H1 (cell line): ENCODE measurements at regions not wholly inside any gene's neighbourhood (a gene's known extent, or its start where the extent isn't known, plus 50 kb on each side); places are given as distances from the start of the nearest gene placed in this dataset.

Source experiments
- CTCF ChIA-PET: fragments of 300-600 bp; sonication (Branson Sonifier 250); formaldehyde crosslinking; loops from one replicate; lab custom pipeline; 2021; ENCODE audit not compliant: partially characterized antibody; lab: Charles Lee
- POLR2A ChIA-PET: fragments of 300-600 bp; sonication (Branson Sonifier 250); formaldehyde crosslinking; loops from one replicate; lab custom pipeline; 2021; ENCODE audit warnings: inconsistent platforms; ENCODE audit not compliant: partially characterized antibody; lab: Charles Lee
- DNase-seq, 2 experiments: peaks; one replicate each; pipeline versions ENCODE4 v3.0.0 to v3.0.0-alpha.2; 2010 to 2022; ENCODE audit warnings: low spot score in 2 of 2, low read depth in 1 of 2, mixed read lengths in 1 of 2
- FAIRE-seq: peaks from 2 replicates; lab custom pipeline; 2011; peaks lifted over from hg19 to GRCh38; lab: Jason Lieb, UNC
- H2AFZ ChIP-seq: 2 replicates; pipeline ENCODE4 v1.8.1; 2012; ENCODE audit warnings: low read length, inconsistent platforms
- H2AK5ac ChIP-seq: 2 replicates; pipeline ENCODE4 v1.6.1; 2013; ENCODE audit warnings: low read depth, low read length
- H2BK120ac ChIP-seq: replicated peaks from 2 replicates; pipeline ENCODE3; 2013; ENCODE audit warnings: low read depth, low read length, inconsistent platforms
- H2BK12ac ChIP-seq: 2 replicates; pipeline ENCODE4 v1.6.1; 2013; ENCODE audit warnings: low read depth, low read length
- H2BK15ac ChIP-seq: 2 replicates; pipeline ENCODE4 v1.6.1; 2013; ENCODE audit warnings: low read length
- H2BK20ac ChIP-seq: 2 replicates; pipeline ENCODE4 v1.6.1; 2013; ENCODE audit warnings: low read length
- H2BK5ac ChIP-seq: 2 replicates; pipeline ENCODE4 v1.6.1; 2013; ENCODE audit warnings: low read depth, low read length
- H3K14ac ChIP-seq: 2 replicates; pipeline ENCODE4 v1.6.1; 2013; ENCODE audit warnings: inconsistent platforms; ENCODE audit not compliant: insufficient read length
- H3K18ac ChIP-seq: 2 replicates; pipeline ENCODE4 v1.6.1; 2013; ENCODE audit warnings: low read length; ENCODE audit errors: extremely low read depth
- H3K23ac ChIP-seq: 2 replicates; pipeline ENCODE4 v1.6.1; 2013; ENCODE audit warnings: inconsistent platforms; ENCODE audit not compliant: insufficient read length
- H3K23me2 ChIP-seq: 2 replicates; pipeline ENCODE4 v1.6.1; 2013; ENCODE audit warnings: low read depth, low read length
- H3K27ac ChIP-seq: 2 replicates; pipeline ENCODE4 v1.6.1; 2011; ENCODE audit warnings: low read depth, low read length, inconsistent platforms
- H3K27me3 ChIP-seq, 4 experiments: replicated peaks in 1 of 4; 1 replicate in 1 of 4; 2 replicates in 3 of 4; pipeline versions ENCODE4 v1.6.1 to v1.8.1; 2011 to 2013; ENCODE audit warnings: low read length in 3 of 4, mild to moderate bottlenecking in 3 of 4, inconsistent platforms in 2 of 4, mixed read lengths in 2 of 4, moderate library complexity in 1 of 4; ENCODE audit not compliant: control insufficient read depth in 3 of 4, insufficient read depth in 3 of 4; ENCODE audit errors: extremely low read depth in 1 of 4
- H3K36me3 ChIP-seq, 4 experiments: 2 replicates each; pipeline versions ENCODE4 v1.6.1 to v1.8.1; 2011 to 2013; ENCODE audit warnings: mild to moderate bottlenecking in 4 of 4, low read length in 3 of 4, moderate library complexity in 2 of 4, control low read depth in 1 of 4, inconsistent platforms in 1 of 4; ENCODE audit not compliant: insufficient read depth in 4 of 4, control insufficient read depth in 2 of 4
- H3K4ac ChIP-seq: replicated peaks from 2 replicates; pipeline ENCODE3; 2013; ENCODE audit warnings: low read length, low read depth, mixed read lengths, inconsistent platforms; ENCODE audit not compliant: insufficient read length
- H3K4me1 ChIP-seq, 4 experiments: replicated peaks in 1 of 4; 1 replicate in 1 of 4; 2 replicates in 3 of 4; pipeline versions ENCODE4 v1.6.1 to v1.8.1; 2011 to 2013; ENCODE audit warnings: low read length in 3 of 4, inconsistent platforms in 2 of 4, mixed read lengths in 1 of 4; ENCODE audit not compliant: insufficient read depth in 4 of 4, control insufficient read depth in 3 of 4
- H3K4me2 ChIP-seq, 2 experiments: 2 replicates each; pipeline versions ENCODE4 v1.6.1 to v1.8.1; 2011 to 2013; ENCODE audit warnings: low read depth in 2 of 2, low read length in 2 of 2, control low read depth in 1 of 2, inconsistent platforms in 1 of 2, mild to moderate bottlenecking in 1 of 2; ENCODE audit not compliant: insufficient read depth in 1 of 2
- H3K4me3 ChIP-seq, 4 experiments: fragments of 200-600, 300-600 bp in 1 of 4; sonication (generic), shearing (Covaris generic), sonication (Bioruptor Twin) in 1 of 4; 2 replicates each; pipeline versions ENCODE4 v1.5.1 to v1.8.1; 2011 to 2016; ENCODE audit warnings: low read length in 4 of 4, low read depth in 3 of 4, control low read depth in 2 of 4, inconsistent platforms in 2 of 4, mild to moderate bottlenecking in 2 of 4, mixed read lengths in 1 of 4, moderate library complexity in 1 of 4; ENCODE audit not compliant: insufficient read depth in 2 of 4; ENCODE audit errors: extremely low read depth in 1 of 4
- H3K56ac ChIP-seq: replicated peaks from 2 replicates; pipeline ENCODE3; 2013; ENCODE audit warnings: low read depth, mild to moderate bottlenecking, mixed read lengths, low read length, inconsistent platforms; ENCODE audit not compliant: insufficient read length
- H3K79me1 ChIP-seq: 2 replicates; pipeline ENCODE4 v1.6.1; 2013; ENCODE audit warnings: low read depth, low read length, control low read depth
- H3K79me2 ChIP-seq, 2 experiments: 2 replicates each; pipeline versions ENCODE4 v1.6.1 to v1.8.1; 2012 to 2013; ENCODE audit warnings: low read length in 2 of 2, mild to moderate bottlenecking in 2 of 2, inconsistent platforms in 1 of 2; ENCODE audit not compliant: insufficient read depth in 2 of 2, control insufficient read depth in 1 of 2
- H3K9ac ChIP-seq, 4 experiments: replicated peaks in 1 of 4; 1 replicate in 1 of 4; 2 replicates in 3 of 4; pipeline versions ENCODE4 v1.6.1 to v1.8.1; 2011 to 2013; ENCODE audit warnings: low read depth in 3 of 4, low read length in 3 of 4, control low read depth in 2 of 4, mild to moderate bottlenecking in 2 of 4, moderate library complexity in 2 of 4, inconsistent platforms in 1 of 4; ENCODE audit errors: extremely low read depth in 1 of 4
- H3K9me3 ChIP-seq, 2 experiments: 2 replicates each; pipeline versions ENCODE4 v1.6.1 to v1.8.1; 2012 to 2013; ENCODE audit warnings: mild to moderate bottlenecking in 2 of 2, moderate library complexity in 2 of 2, control low read depth in 1 of 2, inconsistent platforms in 1 of 2, low read depth in 1 of 2, low read length in 1 of 2, mixed read lengths in 1 of 2; ENCODE audit not compliant: insufficient read depth in 2 of 2
- H4K20me1 ChIP-seq, 2 experiments: replicated peaks in 1 of 2; 2 replicates each; pipeline versions ENCODE3 to v1.8.1; 2011 to 2013; ENCODE audit warnings: inconsistent platforms in 2 of 2, low read length in 2 of 2, mild to moderate bottlenecking in 1 of 2; ENCODE audit not compliant: insufficient read depth in 2 of 2, control insufficient read depth in 1 of 2
- H4K5ac ChIP-seq: 2 replicates; pipeline ENCODE4 v1.6.1; 2013; ENCODE audit warnings: low read length, low read depth, mixed read lengths, inconsistent platforms; ENCODE audit not compliant: insufficient read length
- H4K8ac ChIP-seq: 2 replicates; pipeline ENCODE4 v1.8.0; 2013; ENCODE audit warnings: mild to moderate bottlenecking, moderate library complexity, low read length, inconsistent platforms; ENCODE audit not compliant: insufficient read depth; ENCODE audit errors: extremely low read depth
- H4K91ac ChIP-seq: replicated peaks from 2 replicates; pipeline ENCODE3; 2013; ENCODE audit warnings: low read length, mixed read lengths, inconsistent platforms; ENCODE audit not compliant: insufficient read length
- ATF3 ChIP-seq: IDR thresholded peaks from 2 replicates; pipeline ENCODE4 v1.6.1; 2011; ENCODE audit warnings: low read depth, mild to moderate bottlenecking, low read length; ENCODE audit not compliant: insufficient read depth
- CHD2 ChIP-seq: IDR thresholded peaks from 2 replicates; pipeline ENCODE4 v1.6.1; 2012; ENCODE audit warnings: low read length, improper control_type of control experiment
- KDM5A ChIP-seq: fragments of 200-600 bp; IDR thresholded peaks from 2 replicates; pipeline ENCODE4 v1.7.1; 2012; ENCODE audit warnings: mild to moderate bottlenecking, low read length, inconsistent platforms, mixed read lengths
- MAX ChIP-seq: IDR thresholded peaks from 2 replicates; pipeline ENCODE4 v1.6.1; 2012; ENCODE audit warnings: inconsistent platforms
- SIN3A ChIP-seq, 2 experiments: IDR thresholded peaks in 1 of 2; conservative IDR thresholded peaks in 1 of 2; 2 replicates each; pipeline ENCODE4 v1.6.1; 2011 to 2012; ENCODE audit warnings: low read length in 2 of 2, improper control_type of control experiment in 1 of 2, low read depth in 1 of 2, mild to moderate bottlenecking in 1 of 2
- WGBS, 2 experiments: shearing (Covaris generic) in 1 of 2; methylation state at CpG; one replicate each; pipeline versions ENCODE4 v1.1.6 to v1.1.7; 2013 to 2015; ENCODE audit warnings: low lambda C conversion rate in 2 of 2, mixed read lengths in 2 of 2, inconsistent platforms in 1 of 2, low coverage in 1 of 2, missing lambda C conversion rate in 1 of 2; ENCODE audit not compliant: insufficient replicate concordance in 2 of 2, insufficient coverage in 1 of 2, insufficient read length in 1 of 2; ENCODE audit errors: extremely low coverage in 1 of 2, missing lambda C conversion rate in 1 of 2; 5-methylcytosine and 5-hydroxymethylcytosine counted together

- Histone ChIP-seq H2AK5ac (no peak overlapping the region), H3K27me3 (no peaks in the 10 kb centered on the region), H4K5ac (no peak overlapping the region), H2BK120ac (peak overlapping the region; percentile 47), H3K4me3 (no peak overlapping the region), H3K18ac (no peak overlapping the region), H2BK5ac (no peak overlapping the region), H3K23ac (no peak overlapping the region), H3K9ac (no peak overlapping the region), H3K23me2 (no peaks in the 10 kb centered on the region), H2BK20ac (no peak overlapping the region), H3K27ac (no peak overlapping the region), H2BK15ac (no peak overlapping the region), H3K79me1 (no peaks in the 10 kb centered on the region), H3K4me2 (no peak overlapping the region), H3K9me3 (peaks cover 3% of the 10 kb centered on the region in 2 experiments; a peak in 1 of 4 replicates), H4K8ac (no peak overlapping the region), H4K20me1 (no peaks in the 10 kb centered on the region), H3K36me3 (no peaks in the 10 kb centered on the region), H3K56ac (no peak overlapping the region), H2BK12ac (no peak overlapping the region), H3K4me1 (peaks cover 3 to 6% (median 6%) of the 10 kb centered on the region in 4 experiments; a peak in 6 of 7 replicates), H3K4ac (no peak overlapping the region), H3K14ac (no peak overlapping the region), H2AFZ (no peak overlapping the region), H3K79me2 (no peaks in the 10 kb centered on the region), H4K91ac (no peak overlapping the region)
- CTCF ChIA-PET, result interaction anchor here (1.0 to 3.2 kb wide), 7 partner anchors 8 to 221 kb away, joined by 3 to 16 read pairs (median 4); no protein-coding TSS in a partner anchor
- WGBS, 2 experiments, result 88% methylated on average over 5 of the region's 5 CpGs; no CpG with 5 or more reads in 1 of the 2 experiments
- DNase-seq, result no peak
- FAIRE-seq, result peak; percentile 42
- POLR2A ChIA-PET, result no interaction called here
- TF ChIP-seq CHD2 (no peak), KDM5A (no peak), SIN3A (conservative IDR thresholded peaks at IDR 0.05 in 1 of 2, IDR thresholded peaks at IDR 0.05 in 1 of 2; ENCODE audit: low read depth in 1 of 2, low read length in 2 of 2) (no peak), ATF3 (no peak), MAX (no peak)
Observed at GRCh38 chr5:128681096-128681495, 143.1 kb upstream of the FBN2 start.
